DOHH2 (cell line): ENCODE measurements at regions not wholly inside any gene's neighbourhood (a gene's known extent, or its start where the extent isn't known, plus 50 kb on each side); places are given as distances from the start of the nearest gene placed in this dataset.

Experiments
- CTCF ChIP-seq: fragments of 200-600 bp; sonication (generic); IDR thresholded peaks from one replicate; pipeline ENCODE4 v1.5.1; 2014; ENCODE audit warnings: antibody characterized with exemption, mild to moderate bottlenecking, low read depth, low read length; ENCODE audit not compliant: poor library complexity, severe bottlenecking
- EZH2phosphoT487 ChIP-seq: fragments of 200-600 bp; sonication (generic); IDR thresholded peaks from 2 replicates; pipeline ENCODE4 v1.6.1; 2017; ENCODE audit warnings: borderline replicate concordance, mild to moderate bottlenecking, antibody characterized with exemption, low read length, moderate library complexity, mixed read lengths

- TF ChIP-seq CTCF = no peak
- TF ChIP-seq EZH2phosphoT487 = no peak
These were observed 515.5 kb downstream of the HACE1 start for GRCh38 chr6:104344223-104344622.
